RKO (cell line): ENCODE measurements at regions not wholly inside any gene's neighbourhood (a gene's known extent, or its start where the extent isn't known, plus 50 kb on each side); places are given as distances from the start of the nearest gene placed in this dataset.
A peak's percentile ranks its signal among the peaks of the same experiment; 100 is the strongest.

Experiments
- DNase-seq: peaks from one replicate; pipeline ENCODE4 v3.0.0-alpha.2; 2016; ENCODE audit warnings: low spot score

- no peak for DNase-seq
Measured at GRCh38 chr16:64892835-64893785, 228.8 kb downstream of the CDH11 start.

- DNase-seq: no peak
Measured at GRCh38 chr16:64889446-64889845, 232.4 kb downstream of the CDH11 start.

GRCh38 chr16:64887651-64888050, 234.2 kb downstream of the CDH11 start:
- no peak for DNase-seq

GRCh38 chr16:64882078-64882784, 239.6 kb downstream of the CDH11 start:
- DNase-seq: no peak

- DNase-seq: no peak
Measured at GRCh38 chr16:64880994-64881393, 240.9 kb downstream of the CDH11 start.

GRCh38 chr16:64880006-64880405, 241.9 kb downstream of the CDH11 start:
- DNase-seq: no peak

- no peak for DNase-seq
Measured at GRCh38 chr16:64878940-64879339, 242.9 kb downstream of the CDH11 start.

- no peak for DNase-seq
Measured at GRCh38 chr16:64872101-64872500, 249.8 kb downstream of the CDH11 start.

- no peak for DNase-seq
Measured at GRCh38 chr16:64870859-64871258, 251.0 kb downstream of the CDH11 start.

GRCh38 chr16:64869781-64870180, 252.1 kb downstream of the CDH11 start:
- DNase-seq: no peak

GRCh38 chr16:64866021-64866420, 255.8 kb downstream of the CDH11 start:
- DNase-seq: no peak

GRCh38 chr16:64865069-64865696, 256.7 kb downstream of the CDH11 start:
- DNase-seq: no peak

GRCh38 chr16:64864232-64864809, 257.5 kb downstream of the CDH11 start:
- peak; percentile 72 for DNase-seq

GRCh38 chr16:64858076-64858475, 263.8 kb downstream of the CDH11 start:
- no peak for DNase-seq

GRCh38 chr16:64857411-64857810, 264.5 kb downstream of the CDH11 start:
- DNase-seq: no peak

GRCh38 chr16:64853551-64853950, 268.3 kb downstream of the CDH11 start:
- DNase-seq: no peak

- no peak for DNase-seq
Measured at GRCh38 chr16:64846966-64847365, 274.9 kb downstream of the CDH11 start.

- no peak for DNase-seq
Measured at GRCh38 chr16:64845071-64845470, 276.8 kb downstream of the CDH11 start.

GRCh38 chr16:64841482-64841881, 280.4 kb downstream of the CDH11 start:
- no peak for DNase-seq

GRCh38 chr16:64841071-64841470, 280.8 kb downstream of the CDH11 start:
- no peak for DNase-seq

GRCh38 chr16:64830653-64831052, 291.2 kb downstream of the CDH11 start:
- no peak for DNase-seq

GRCh38 chr16:64829678-64830077, 292.2 kb downstream of the CDH11 start:
- DNase-seq: no peak
